H1 (cell line): ENCODE measurements at regions not wholly inside any gene's neighbourhood (a gene's known extent, or its start where the extent isn't known, plus 50 kb on each side); places are given as distances from the start of the nearest gene placed in this dataset.

Experiments used
- CTCF ChIA-PET: fragments of 300-600 bp; sonication (Branson Sonifier 250); formaldehyde crosslinking; loops from one replicate; lab custom pipeline; 2021; ENCODE audit not compliant: partially characterized antibody; lab: Charles Lee
- POLR2A ChIA-PET: fragments of 300-600 bp; sonication (Branson Sonifier 250); formaldehyde crosslinking; loops from one replicate; lab custom pipeline; 2021; ENCODE audit warnings: inconsistent platforms; ENCODE audit not compliant: partially characterized antibody; lab: Charles Lee
- DNase-seq, 2 experiments: peaks; one replicate each; pipeline versions ENCODE4 v3.0.0 to v3.0.0-alpha.2; 2010 to 2022; ENCODE audit warnings: low spot score in 2 of 2, low read depth in 1 of 2, mixed read lengths in 1 of 2
- FAIRE-seq: peaks from 2 replicates; lab custom pipeline; 2011; peaks lifted over from hg19 to GRCh38; lab: Jason Lieb, UNC
- H2AFZ ChIP-seq: 2 replicates; pipeline ENCODE4 v1.8.1; 2012; ENCODE audit warnings: low read length, inconsistent platforms
- H2AK5ac ChIP-seq: 2 replicates; pipeline ENCODE4 v1.6.1; 2013; ENCODE audit warnings: low read depth, low read length
- H2BK120ac ChIP-seq: replicated peaks from 2 replicates; pipeline ENCODE3; 2013; ENCODE audit warnings: low read depth, low read length, inconsistent platforms
- H2BK12ac ChIP-seq: 2 replicates; pipeline ENCODE4 v1.6.1; 2013; ENCODE audit warnings: low read depth, low read length
- H2BK15ac ChIP-seq: 2 replicates; pipeline ENCODE4 v1.6.1; 2013; ENCODE audit warnings: low read length
- H2BK20ac ChIP-seq: 2 replicates; pipeline ENCODE4 v1.6.1; 2013; ENCODE audit warnings: low read length
- H2BK5ac ChIP-seq: 2 replicates; pipeline ENCODE4 v1.6.1; 2013; ENCODE audit warnings: low read depth, low read length
- H3K14ac ChIP-seq: 2 replicates; pipeline ENCODE4 v1.6.1; 2013; ENCODE audit warnings: inconsistent platforms; ENCODE audit not compliant: insufficient read length
- H3K18ac ChIP-seq: 2 replicates; pipeline ENCODE4 v1.6.1; 2013; ENCODE audit warnings: low read length; ENCODE audit errors: extremely low read depth
- H3K23ac ChIP-seq: 2 replicates; pipeline ENCODE4 v1.6.1; 2013; ENCODE audit warnings: inconsistent platforms; ENCODE audit not compliant: insufficient read length
- H3K23me2 ChIP-seq: 2 replicates; pipeline ENCODE4 v1.6.1; 2013; ENCODE audit warnings: low read depth, low read length
- H3K27ac ChIP-seq: 2 replicates; pipeline ENCODE4 v1.6.1; 2011; ENCODE audit warnings: low read depth, low read length, inconsistent platforms
- H3K27me3 ChIP-seq, 4 experiments: replicated peaks in 1 of 4; 1 replicate in 1 of 4; 2 replicates in 3 of 4; pipeline versions ENCODE4 v1.6.1 to v1.8.1; 2011 to 2013; ENCODE audit warnings: low read length in 3 of 4, mild to moderate bottlenecking in 3 of 4, inconsistent platforms in 2 of 4, mixed read lengths in 2 of 4, moderate library complexity in 1 of 4; ENCODE audit not compliant: control insufficient read depth in 3 of 4, insufficient read depth in 3 of 4; ENCODE audit errors: extremely low read depth in 1 of 4
- H3K36me3 ChIP-seq, 4 experiments: 2 replicates each; pipeline versions ENCODE4 v1.6.1 to v1.8.1; 2011 to 2013; ENCODE audit warnings: mild to moderate bottlenecking in 4 of 4, low read length in 3 of 4, moderate library complexity in 2 of 4, control low read depth in 1 of 4, inconsistent platforms in 1 of 4; ENCODE audit not compliant: insufficient read depth in 4 of 4, control insufficient read depth in 2 of 4
- H3K4ac ChIP-seq: replicated peaks from 2 replicates; pipeline ENCODE3; 2013; ENCODE audit warnings: low read length, low read depth, mixed read lengths, inconsistent platforms; ENCODE audit not compliant: insufficient read length
- H3K4me1 ChIP-seq, 4 experiments: replicated peaks in 1 of 4; 1 replicate in 1 of 4; 2 replicates in 3 of 4; pipeline versions ENCODE4 v1.6.1 to v1.8.1; 2011 to 2013; ENCODE audit warnings: low read length in 3 of 4, inconsistent platforms in 2 of 4, mixed read lengths in 1 of 4; ENCODE audit not compliant: insufficient read depth in 4 of 4, control insufficient read depth in 3 of 4
- H3K4me2 ChIP-seq, 2 experiments: 2 replicates each; pipeline versions ENCODE4 v1.6.1 to v1.8.1; 2011 to 2013; ENCODE audit warnings: low read depth in 2 of 2, low read length in 2 of 2, control low read depth in 1 of 2, inconsistent platforms in 1 of 2, mild to moderate bottlenecking in 1 of 2; ENCODE audit not compliant: insufficient read depth in 1 of 2
- H3K4me3 ChIP-seq, 4 experiments: fragments of 200-600, 300-600 bp in 1 of 4; sonication (generic), shearing (Covaris generic), sonication (Bioruptor Twin) in 1 of 4; 2 replicates each; pipeline versions ENCODE4 v1.5.1 to v1.8.1; 2011 to 2016; ENCODE audit warnings: low read length in 4 of 4, low read depth in 3 of 4, control low read depth in 2 of 4, inconsistent platforms in 2 of 4, mild to moderate bottlenecking in 2 of 4, mixed read lengths in 1 of 4, moderate library complexity in 1 of 4; ENCODE audit not compliant: insufficient read depth in 2 of 4; ENCODE audit errors: extremely low read depth in 1 of 4
- H3K56ac ChIP-seq: replicated peaks from 2 replicates; pipeline ENCODE3; 2013; ENCODE audit warnings: low read depth, mild to moderate bottlenecking, mixed read lengths, low read length, inconsistent platforms; ENCODE audit not compliant: insufficient read length
- H3K79me1 ChIP-seq: 2 replicates; pipeline ENCODE4 v1.6.1; 2013; ENCODE audit warnings: low read depth, low read length, control low read depth
- H3K79me2 ChIP-seq, 2 experiments: 2 replicates each; pipeline versions ENCODE4 v1.6.1 to v1.8.1; 2012 to 2013; ENCODE audit warnings: low read length in 2 of 2, mild to moderate bottlenecking in 2 of 2, inconsistent platforms in 1 of 2; ENCODE audit not compliant: insufficient read depth in 2 of 2, control insufficient read depth in 1 of 2
- H3K9ac ChIP-seq, 4 experiments: replicated peaks in 1 of 4; 1 replicate in 1 of 4; 2 replicates in 3 of 4; pipeline versions ENCODE4 v1.6.1 to v1.8.1; 2011 to 2013; ENCODE audit warnings: low read depth in 3 of 4, low read length in 3 of 4, control low read depth in 2 of 4, mild to moderate bottlenecking in 2 of 4, moderate library complexity in 2 of 4, inconsistent platforms in 1 of 4; ENCODE audit errors: extremely low read depth in 1 of 4
- H3K9me3 ChIP-seq, 2 experiments: 2 replicates each; pipeline versions ENCODE4 v1.6.1 to v1.8.1; 2012 to 2013; ENCODE audit warnings: mild to moderate bottlenecking in 2 of 2, moderate library complexity in 2 of 2, control low read depth in 1 of 2, inconsistent platforms in 1 of 2, low read depth in 1 of 2, low read length in 1 of 2, mixed read lengths in 1 of 2; ENCODE audit not compliant: insufficient read depth in 2 of 2
- H4K20me1 ChIP-seq, 2 experiments: replicated peaks in 1 of 2; 2 replicates each; pipeline versions ENCODE3 to v1.8.1; 2011 to 2013; ENCODE audit warnings: inconsistent platforms in 2 of 2, low read length in 2 of 2, mild to moderate bottlenecking in 1 of 2; ENCODE audit not compliant: insufficient read depth in 2 of 2, control insufficient read depth in 1 of 2
- H4K5ac ChIP-seq: 2 replicates; pipeline ENCODE4 v1.6.1; 2013; ENCODE audit warnings: low read length, low read depth, mixed read lengths, inconsistent platforms; ENCODE audit not compliant: insufficient read length
- H4K8ac ChIP-seq: 2 replicates; pipeline ENCODE4 v1.8.0; 2013; ENCODE audit warnings: mild to moderate bottlenecking, moderate library complexity, low read length, inconsistent platforms; ENCODE audit not compliant: insufficient read depth; ENCODE audit errors: extremely low read depth
- H4K91ac ChIP-seq: replicated peaks from 2 replicates; pipeline ENCODE3; 2013; ENCODE audit warnings: low read length, mixed read lengths, inconsistent platforms; ENCODE audit not compliant: insufficient read length
- CTBP2 ChIP-seq: IDR thresholded peaks from 2 replicates; pipeline ENCODE4 v1.7.0; 2011; ENCODE audit warnings: borderline replicate concordance, mild to moderate bottlenecking, moderate library complexity, mixed read lengths, low read length; ENCODE audit not compliant: insufficient read depth, insufficient read length
- FOSL1 ChIP-seq: IDR thresholded peaks from 2 replicates; pipeline ENCODE4 v1.6.1; 2011; ENCODE audit warnings: mild to moderate bottlenecking, low read depth, low read length, moderate library complexity; ENCODE audit not compliant: insufficient read depth
- KDM1A ChIP-seq: fragments of 200-600, 300-600 bp; sonication (generic); IDR thresholded peaks from 2 replicates; pipeline ENCODE4 v1.7.1; 2016; ENCODE audit warnings: mild to moderate bottlenecking, low read length, borderline replicate concordance
- NANOG ChIP-seq: IDR thresholded peaks from 2 replicates; pipeline ENCODE4 v1.6.1; 2011; ENCODE audit warnings: low read length, low read depth, mild to moderate bottlenecking, inconsistent platforms; ENCODE audit not compliant: insufficient read depth, poor library complexity, severe bottlenecking
- RBBP5 ChIP-seq: IDR thresholded peaks from 2 replicates; pipeline ENCODE4 v1.7.1; 2012; ENCODE audit warnings: low read depth, mild to moderate bottlenecking, inconsistent platforms, low read length, moderate library complexity, borderline replicate concordance
- RFX5 ChIP-seq: IDR thresholded peaks from 2 replicates; pipeline ENCODE4 v1.6.1; 2011; ENCODE audit warnings: low read depth, low read length, improper control_type of control experiment, borderline replicate concordance
- SIX5 ChIP-seq: IDR thresholded peaks from 2 replicates; pipeline ENCODE4 v1.6.1; 2011; ENCODE audit warnings: mild to moderate bottlenecking, low read depth, low read length
- SRF ChIP-seq: IDR thresholded peaks from 2 replicates; pipeline ENCODE4 v1.6.1; 2011; ENCODE audit warnings: mild to moderate bottlenecking, low read depth, low read length, moderate library complexity

DNA sequence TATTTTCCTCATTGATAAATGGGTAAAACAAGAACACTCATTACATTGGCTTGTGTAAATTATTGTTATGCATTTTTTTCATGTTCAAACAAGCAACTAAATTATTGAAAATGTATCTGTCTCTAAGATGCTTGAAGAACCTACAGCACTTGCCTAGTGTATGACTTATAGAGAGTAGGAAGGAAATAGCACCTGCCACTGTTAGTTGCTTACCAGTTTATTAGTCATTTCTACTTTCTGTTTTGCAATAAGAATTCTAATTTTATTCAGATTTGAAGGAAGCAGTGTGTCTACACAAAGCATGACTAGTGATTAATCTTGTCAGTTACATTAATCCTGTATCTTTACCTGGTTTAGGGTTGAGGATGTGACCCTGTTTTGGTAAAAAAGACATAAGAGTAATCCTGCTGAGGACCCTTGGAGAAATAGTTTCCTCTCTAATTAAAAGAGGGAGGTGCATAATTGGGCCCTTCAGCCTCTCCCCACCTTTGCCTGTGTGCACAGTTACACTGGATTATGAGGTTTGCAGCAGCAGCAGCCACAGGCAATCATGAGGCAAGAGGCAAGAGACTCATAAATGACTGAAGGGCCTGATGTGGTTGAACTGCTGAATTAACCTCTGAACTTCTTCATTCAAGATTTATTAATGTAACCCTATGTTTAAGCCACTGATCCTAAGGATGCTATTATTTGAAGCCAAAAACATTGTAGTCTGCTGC lies 1202.1 kb downstream of the ADGRL3 start:
- Histone ChIP-seq H2BK5ac (no peak overlapping the region), H4K8ac (no peak overlapping the region), H3K56ac (no peak overlapping the region), H3K79me2 (no peaks in the 10 kb centered on the region), H3K4me3 (no peak overlapping the region), H4K20me1 (no peaks in the 10 kb centered on the region), H2BK12ac (no peak overlapping the region), H3K9ac (no peak overlapping the region), H4K91ac (no peak overlapping the region), H2BK20ac (no peak overlapping the region), H3K27me3 (no peaks in the 10 kb centered on the region), H3K4ac (no peak overlapping the region), H3K4me2 (no peak overlapping the region), H2AK5ac (no peak overlapping the region), H3K9me3 (no peaks in the 10 kb centered on the region), H3K27ac (no peak overlapping the region), H3K4me1 (no peaks in the 10 kb centered on the region), H2AFZ (no peak overlapping the region)
- no peak for FAIRE-seq
- DNase-seq: no peak
- POLR2A ChIA-PET: no interaction called here
- no peak for TF ChIP-seq FOSL1
- TF ChIP-seq KDM1A: no peak
- no peak for TF ChIP-seq SRF
- no peak for TF ChIP-seq NANOG
- TF ChIP-seq CTBP2: no peak
- no peak for TF ChIP-seq SIX5
- TF ChIP-seq RFX5: no peak
- TF ChIP-seq RBBP5: no peak
- TF ChIP-seq, all 59 proteins: peak for 0
- no peaks in the 10 kb centered on the region for H3K36me3 ChIP-seq
- H3K23me2 ChIP-seq: no peaks in the 10 kb centered on the region; the same call in 1 of the 2 replicates
- H3K79me1 ChIP-seq: no peaks in the 10 kb centered on the region
- H2BK120ac ChIP-seq: no peak overlapping the region
- CTCF ChIA-PET: no interaction called here
- H3K18ac ChIP-seq: no peak overlapping the region
- no peak overlapping the region for H3K23ac ChIP-seq
- H4K5ac ChIP-seq: no peak overlapping the region
- H2BK15ac ChIP-seq: no peak overlapping the region
- no peak overlapping the region for H3K14ac ChIP-seq
